ENCODE measurements at regions not wholly inside any gene's neighbourhood (a gene's known extent, or its start where the extent isn't known, plus 50 kb on each side); places are given as distances from the start of the nearest gene placed in this dataset.

GRCh38 chr2:220704810-220705209 is 867.3 kb downstream of the EPHA4 start:
- Histone ChIP-seq H3K27me3 (no peaks in the 10 kb centered on the region), H3K36me3 (no peaks in the 10 kb centered on the region), H3K27ac (no peak overlapping the region), H3K9me3 (peaks cover 0 to 4% of the 10 kb centered on the region in 2 donors), H3K4me1 (no peaks in the 10 kb centered on the region), H3K4me3 (no peak overlapping the region)
- in situ Hi-C loops (cut with MboI; ENCODE audit: low pct_ligation_motif_present in 1 of 4, low pct_unique_long_range_greater_than_20kb in 1 of 4, low sequenced_read_pairs in 3 of 4), result no loop called here
- 75 to 85% methylated on average over 5 of the region's 5 CpGs for WGBS, 2 donors (ENCODE audit: low coverage in 1 of 2)
- no peak for TF ChIP-seq CTCF (IDR thresholded peaks at IDR 0.05)
- no peak for TF ChIP-seq EP300 (IDR thresholded peaks at IDR 0.05; ENCODE audit: low read depth)
- no peak for TF ChIP-seq POLR2AphosphoS5 (IDR thresholded peaks at IDR 0.05)
- TF ChIP-seq POLR2A (IDR thresholded peaks at IDR 0.05), result no peak
- intact Hi-C loops (cut with DNase I; ENCODE audit: low total_unique reads), result no loop called here
- no peak for DNase-seq

- no peak overlapping the region for H3K4me3 ChIP-seq
- H3K36me3 ChIP-seq, result no peaks in the 10 kb centered on the region
- WGBS, 2 donors (ENCODE audit: low coverage in 1 of 2), result 80 to 88% methylated on average over 4 of the region's 4 CpGs
- DNase-seq, result no peak
- in situ Hi-C loops (cut with MboI; ENCODE audit: low pct_ligation_motif_present in 1 of 4, low pct_unique_long_range_greater_than_20kb in 1 of 4, low sequenced_read_pairs in 3 of 4), result no loop called here
- TF ChIP-seq POLR2AphosphoS5 (IDR thresholded peaks at IDR 0.05) (no peak), EP300 (IDR thresholded peaks at IDR 0.05; ENCODE audit: low read depth) (no peak), CTCF (IDR thresholded peaks at IDR 0.05) (no peak), POLR2A (IDR thresholded peaks at IDR 0.05) (no peak)
- intact Hi-C loops (cut with DNase I; ENCODE audit: low total_unique reads), result no loop called here
- peaks cover 0 to 4% of the 10 kb centered on the region in 2 donors for H3K9me3 ChIP-seq
- H3K27me3 ChIP-seq, result no peaks in the 10 kb centered on the region
- no peaks in the 10 kb centered on the region for H3K4me1 ChIP-seq
- no peak overlapping the region for H3K27ac ChIP-seq
Measured at GRCh38 chr2:220705678-220706077, 866.4 kb downstream of the EPHA4 start.

GRCh38 chr2:220707261-220707660 is 864.8 kb downstream of the EPHA4 start:
- Histone ChIP-seq H3K27me3 (no peaks in the 10 kb centered on the region), H3K36me3 (no peaks in the 10 kb centered on the region), H3K4me3 (no peak overlapping the region), H3K9me3 (no peaks in the 10 kb centered on the region), H3K4me1 (no peaks in the 10 kb centered on the region), H3K27ac (no peak overlapping the region)
- whole genome bisulfite sequencing, 2 donors (ENCODE audit: low coverage in 1 of 2), result 75 to 84% methylated on average over 3 of the region's 3 CpGs
- TF ChIP-seq EP300 (IDR thresholded peaks at IDR 0.05; ENCODE audit: low read depth), result no peak
- no peak for TF ChIP-seq CTCF (IDR thresholded peaks at IDR 0.05)
- no peak for TF ChIP-seq POLR2A (IDR thresholded peaks at IDR 0.05)
- no peak for TF ChIP-seq POLR2AphosphoS5 (IDR thresholded peaks at IDR 0.05)
- intact Hi-C loops (cut with DNase I; ENCODE audit: low total_unique reads), result no loop called here
- DNase-seq, result no peak
- in situ Hi-C loops (cut with MboI; ENCODE audit: low pct_ligation_motif_present in 1 of 4, low pct_unique_long_range_greater_than_20kb in 1 of 4, low sequenced_read_pairs in 3 of 4), result no loop called here

- TF ChIP-seq CTCF (IDR thresholded peaks at IDR 0.05), result no peak
- no peak for TF ChIP-seq POLR2AphosphoS5 (IDR thresholded peaks at IDR 0.05)
- TF ChIP-seq POLR2A (IDR thresholded peaks at IDR 0.05), result no peak
- TF ChIP-seq EP300 (IDR thresholded peaks at IDR 0.05; ENCODE audit: low read depth), result no peak
- Histone ChIP-seq H3K27me3 (no peaks in the 10 kb centered on the region), H3K4me1 (no peaks in the 10 kb centered on the region), H3K9me3 (no peaks in the 10 kb centered on the region), H3K36me3 (no peaks in the 10 kb centered on the region), H3K4me3 (no peak overlapping the region), H3K27ac (no peak overlapping the region)
- intact Hi-C loops (cut with DNase I; ENCODE audit: low total_unique reads) (no loop called here), in situ Hi-C loops (cut with MboI; ENCODE audit: low pct_ligation_motif_present in 1 of 4, low pct_unique_long_range_greater_than_20kb in 1 of 4, low sequenced_read_pairs in 3 of 4) (no loop called here)
- no peak for DNase-seq
- 88% methylated on average over 1 to 3 of the region's 3 CpGs for WGBS, 2 donors (ENCODE audit: low coverage in 1 of 2)
Measured at GRCh38 chr2:220708366-220708765, 863.7 kb downstream of the EPHA4 start.

Measured in transverse colon (tissue), 4 donors.